ENCODE measurements at regions not wholly inside any gene's neighbourhood (a gene's known extent, or its start where the extent isn't known, plus 50 kb on each side); places are given as distances from the start of the nearest gene placed in this dataset.

GRCh38 chr6:163730246-163731210 lies 316.0 kb downstream of the QKI start:
- in situ Hi-C loops (cut with HindIII; ENCODE audit: low pct_ligation_motif_present, low sequenced_read_pairs): no loop called here
- no peak for TF ChIP-seq CTCF (IDR thresholded peaks at IDR 0.05; ENCODE audit: low read depth, low read length, missing control alignments)
- Histone ChIP-seq H3K4me3 (ENCODE audit: low read depth, low read length) (no peak overlapping the region), H3K27ac (no peak overlapping the region), H3K27me3 (replicated peaks) (no peaks in the 10 kb centered on the region), H3K36me3 (replicated peaks) (no peaks in the 10 kb centered on the region)
- no peak for DNase-seq

DNA sequence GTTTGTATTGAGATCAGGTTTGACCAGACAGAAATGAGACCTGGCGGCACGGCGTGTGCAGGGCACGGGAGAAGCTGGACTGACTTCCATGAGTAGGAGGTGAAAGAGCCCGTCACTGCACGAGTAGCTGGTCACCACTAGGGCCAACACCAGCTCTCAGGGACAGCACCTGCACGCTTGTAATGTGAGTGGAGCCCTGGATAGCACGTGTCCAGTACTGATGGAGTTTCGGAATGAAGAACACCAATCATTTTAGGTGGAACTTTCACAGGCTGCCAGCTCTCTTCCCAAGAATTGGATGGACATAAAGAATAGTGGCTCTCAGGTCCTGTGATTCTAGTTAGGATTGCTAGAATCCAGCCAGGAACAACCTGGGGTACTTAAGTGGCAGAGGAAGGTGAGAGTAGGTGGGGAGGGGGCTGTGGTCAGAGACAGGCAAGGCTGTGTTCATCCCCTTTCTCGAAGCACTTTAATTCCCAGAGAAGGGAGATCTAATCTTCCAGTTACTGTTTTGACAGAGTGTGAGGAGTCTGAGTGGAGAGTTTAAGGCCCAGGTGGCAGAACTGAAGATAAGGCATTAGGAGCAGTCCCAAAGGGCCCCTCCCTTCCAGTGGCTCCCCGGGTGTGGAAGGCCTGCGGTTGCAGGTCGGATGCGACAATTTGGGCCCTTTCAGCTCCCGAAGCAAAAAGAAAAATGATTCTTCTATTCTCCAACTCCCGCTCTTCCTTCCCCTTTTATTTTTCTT lies 314.8 kb downstream of the QKI start:
- DNase-seq: no peak
- Histone ChIP-seq H3K27ac (no peak overlapping the region), H3K36me3 (replicated peaks) (no peaks in the 10 kb centered on the region), H3K27me3 (replicated peaks) (no peaks in the 10 kb centered on the region), H3K4me3 (ENCODE audit: low read depth, low read length) (no peak overlapping the region)
- in situ Hi-C loops (cut with HindIII; ENCODE audit: low pct_ligation_motif_present, low sequenced_read_pairs): no loop called here
- no peak for TF ChIP-seq CTCF (IDR thresholded peaks at IDR 0.05; ENCODE audit: low read depth, low read length, missing control alignments)

DNA sequence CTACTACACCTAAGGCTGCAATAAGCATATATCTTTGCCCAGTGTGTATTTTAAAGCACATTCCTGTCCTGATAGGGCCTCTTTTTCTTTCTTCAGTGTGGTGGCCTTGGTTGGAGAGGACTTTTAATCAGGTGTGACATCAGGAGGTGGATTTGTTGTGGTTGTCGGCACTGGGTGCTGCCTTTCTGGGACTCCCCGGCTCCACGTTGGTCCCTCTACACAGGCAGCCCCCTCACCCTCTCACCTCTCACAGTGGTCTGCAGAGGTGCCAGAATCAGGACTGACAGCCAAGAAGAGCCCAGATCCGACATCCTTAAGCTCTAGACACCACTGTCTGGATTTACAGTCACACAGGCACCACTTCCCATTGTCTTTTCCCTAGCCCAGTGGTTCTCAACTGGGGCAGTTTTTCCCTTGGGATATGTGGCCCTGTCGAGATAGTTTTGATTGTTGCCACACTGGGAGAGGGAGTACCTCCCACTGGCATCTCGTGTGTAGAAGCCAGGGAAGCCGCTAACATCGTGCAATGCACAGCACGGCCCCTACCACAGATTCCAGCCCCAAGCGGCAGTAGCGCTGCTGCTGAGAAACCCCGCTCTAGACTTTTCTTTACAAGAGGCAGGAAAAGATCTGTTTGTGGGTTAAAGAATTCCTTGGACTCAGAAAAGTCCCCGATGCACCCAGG lies 314.1 kb downstream of the QKI start:
- Histone ChIP-seq H3K27ac (no peak overlapping the region), H3K27me3 (replicated peaks) (no peaks in the 10 kb centered on the region), H3K36me3 (replicated peaks) (no peaks in the 10 kb centered on the region), H3K4me3 (ENCODE audit: low read depth, low read length) (no peak overlapping the region)
- no peak for DNase-seq
- in situ Hi-C loops (cut with HindIII; ENCODE audit: low pct_ligation_motif_present, low sequenced_read_pairs): no loop called here
- no peak for TF ChIP-seq CTCF (IDR thresholded peaks at IDR 0.05; ENCODE audit: low read depth, low read length, missing control alignments)

DNA sequence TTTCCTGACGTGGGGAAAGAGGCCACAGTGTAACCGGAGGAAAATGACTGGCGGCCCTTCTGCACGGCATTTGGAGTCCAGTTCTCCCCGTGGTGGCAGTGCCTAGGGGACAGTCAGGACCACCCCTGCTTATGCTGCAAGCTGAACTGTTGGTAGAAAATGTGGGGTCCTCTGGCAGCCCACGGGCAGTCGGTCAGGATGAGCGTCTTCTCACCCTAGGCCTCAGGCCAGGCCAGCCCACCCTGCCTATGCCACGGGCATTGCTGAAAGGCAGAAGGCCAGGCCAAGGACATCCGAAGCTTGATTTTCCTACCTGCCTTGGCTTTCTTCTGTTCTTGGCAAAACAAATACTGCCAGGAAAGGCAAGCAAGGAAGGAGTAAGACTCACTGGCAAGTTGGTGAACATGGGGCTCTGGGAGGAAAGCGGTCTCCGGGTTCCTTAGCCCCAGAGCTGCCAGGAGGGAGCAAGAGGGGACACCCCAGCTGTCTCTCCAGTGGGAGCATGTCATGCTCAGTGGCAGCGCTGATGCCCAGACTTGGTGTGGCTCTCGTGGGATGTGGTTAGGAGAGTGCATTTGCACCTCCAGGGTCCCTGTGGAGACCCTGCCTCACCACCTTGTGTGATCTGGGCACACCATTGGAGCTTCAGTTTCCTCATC lies 311.6 kb downstream of the QKI start:
- in situ Hi-C loops (cut with HindIII; ENCODE audit: low pct_ligation_motif_present, low sequenced_read_pairs): no loop called here
- Histone ChIP-seq H3K27me3 (replicated peaks) (no peaks in the 10 kb centered on the region), H3K36me3 (replicated peaks) (no peaks in the 10 kb centered on the region), H3K4me3 (ENCODE audit: low read depth, low read length) (no peak overlapping the region), H3K27ac (no peak overlapping the region)
- TF ChIP-seq CTCF (IDR thresholded peaks at IDR 0.05; ENCODE audit: low read depth, low read length, missing control alignments): no peak
- no peak for DNase-seq

Data from brain microvascular endothelial cell (primary cell).